ENCODE measurements at regions not wholly inside any gene's neighbourhood (a gene's known extent, or its start where the extent isn't known, plus 50 kb on each side); places are given as distances from the start of the nearest gene placed in this dataset.
A peak's percentile ranks its signal among the peaks of the same experiment; 100 is the strongest.
"Not testable (repeated sequence)": the region's sequence is repeated elsewhere in the genome, so short reads cannot be mapped to it uniquely, and the experiment has no call there.

- no peak for DNase-seq
These were observed 354.4 kb upstream of the WWC1 start for GRCh38 chr5:167936944-167937634.

GRCh38 chr5:167937635-167937998 is 353.8 kb upstream of the WWC1 start:
- DNase-seq, result no peak

- no peak for DNase-seq
These were observed 351.8 kb upstream of the WWC1 start for GRCh38 chr5:167939686-167940085.

- DNase-seq, result no peak
These were observed 350.5 kb upstream of the WWC1 start for GRCh38 chr5:167940911-167941310.

GRCh38 chr5:167941556-167941955 is 349.9 kb upstream of the WWC1 start:
- DNase-seq, result not testable (repeated sequence)

- no peak for DNase-seq
These were observed 348.1 kb upstream of the WWC1 start for GRCh38 chr5:167943343-167943742.

GRCh38 chr5:167944121-167944852 is 347.2 kb upstream of the WWC1 start:
- no peak for DNase-seq

- DNase-seq, result peak in 1 of 14 donors; percentile 17
These were observed 345.7 kb upstream of the WWC1 start for GRCh38 chr5:167945542-167946384.

- no peak for DNase-seq
These were observed 344.1 kb upstream of the WWC1 start for GRCh38 chr5:167947306-167947705.

- DNase-seq, result no peak
These were observed 343.2 kb upstream of the WWC1 start for GRCh38 chr5:167948251-167948650.

- DNase-seq, result no peak
These were observed 342.0 kb upstream of the WWC1 start for GRCh38 chr5:167949435-167949834.

- no peak for DNase-seq
These were observed 341.2 kb upstream of the WWC1 start for GRCh38 chr5:167950126-167950721.

- DNase-seq, result no peak
These were observed 340.3 kb upstream of the WWC1 start for GRCh38 chr5:167951116-167951515.

GRCh38 chr5:167952278-167952995 is 339.0 kb upstream of the WWC1 start:
- no peak for DNase-seq

- DNase-seq, result no peak
These were observed 338.2 kb upstream of the WWC1 start for GRCh38 chr5:167953151-167953798.

GRCh38 chr5:167961731-167962130 is 329.7 kb upstream of the WWC1 start:
- DNase-seq, result no peak

- DNase-seq, result no peak
These were observed 326.9 kb upstream of the WWC1 start for GRCh38 chr5:167964529-167964928.

GRCh38 chr5:167965710-167966109 is 325.7 kb upstream of the WWC1 start:
- DNase-seq, result no peak

- DNase-seq, result no peak
These were observed 324.5 kb upstream of the WWC1 start for GRCh38 chr5:167966979-167967378.

- DNase-seq, result no peak
These were observed 323.8 kb upstream of the WWC1 start for GRCh38 chr5:167967494-167968177.

GRCh38 chr5:167968837-167969236 is 322.6 kb upstream of the WWC1 start:
- no peak for DNase-seq
